T-helper 2 cell treated with Interferon-gamma antibody and Interleukin-4, amounts not matched to agents 5 μg/mL and 100 μg/mL, for 36 hours (primary cell): ENCODE measurements at regions not wholly inside any gene's neighbourhood (a gene's known extent, or its start where the extent isn't known, plus 50 kb on each side); places are given as distances from the start of the nearest gene placed in this dataset.

Experiments used
- DNase-seq: peaks from one replicate; pipeline ENCODE4 v3.0.0; 2021; ENCODE audit warnings: low spot score
- H3K27ac Mint-ChIP-seq: one replicate; pipeline ENCODE4 v1.8.0; 2021; ENCODE audit warnings: mild to moderate bottlenecking, mixed read lengths
- H3K27me3 Mint-ChIP-seq: one replicate; pipeline ENCODE4 v1.8.0; 2021; ENCODE audit warnings: low read depth, mixed read lengths
- H3K36me3 Mint-ChIP-seq: one replicate; pipeline ENCODE4 v1.8.0; 2021; ENCODE audit warnings: low read depth, mixed read lengths
- H3K4me1 Mint-ChIP-seq: one replicate; pipeline ENCODE4 v1.8.0; 2021; ENCODE audit warnings: low read depth, mixed read lengths
- H3K4me3 Mint-ChIP-seq: one replicate; pipeline ENCODE4 v1.8.0; 2022; ENCODE audit warnings: mild to moderate bottlenecking, moderate library complexity, mixed read lengths
- H3K9me3 Mint-ChIP-seq: one replicate; pipeline ENCODE4 v1.8.0; 2021; ENCODE audit warnings: mixed read lengths

DNA sequence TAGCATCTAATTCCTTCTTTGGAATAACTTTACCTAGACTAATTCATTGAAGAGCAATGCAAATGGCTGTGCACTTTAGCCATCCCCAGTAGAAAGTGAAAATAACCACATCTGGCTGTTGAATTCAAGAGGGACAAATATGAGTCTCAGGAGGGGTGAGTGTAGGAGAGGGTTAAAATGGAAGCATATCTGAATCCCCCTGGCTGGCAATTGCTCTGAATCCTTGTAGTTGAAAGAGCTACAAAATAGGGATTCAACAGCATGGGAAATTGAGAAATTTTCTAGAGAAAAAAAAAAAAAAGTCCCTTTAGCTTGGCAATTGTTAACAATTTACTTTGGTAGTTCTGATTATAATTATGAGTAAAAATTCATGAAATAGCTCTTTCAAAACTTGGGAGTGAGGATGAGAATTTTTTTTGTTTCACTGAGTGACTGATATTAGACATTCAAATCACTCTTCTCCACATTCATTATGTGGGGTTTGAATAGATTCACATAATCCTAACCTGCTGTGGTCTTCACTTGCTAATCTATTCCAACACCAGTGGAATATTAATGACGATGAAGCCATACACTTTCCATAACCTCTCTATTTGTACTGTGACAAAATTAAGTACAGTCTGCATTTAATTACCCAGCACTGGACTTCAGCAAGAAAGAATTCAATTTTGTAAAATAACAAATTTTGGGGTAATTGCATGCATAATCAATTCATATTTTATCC is 569.0 kb upstream of the MCTP2 start:
- no peaks in the 10 kb centered on the region for H3K9me3 Mint-ChIP-seq
- no peaks in the 10 kb centered on the region for H3K36me3 Mint-ChIP-seq
- no peaks in the 10 kb centered on the region for H3K4me1 Mint-ChIP-seq
- DNase-seq = no peak
- no peak overlapping the region for H3K4me3 Mint-ChIP-seq
- H3K27ac Mint-ChIP-seq = no peak overlapping the region
- H3K27me3 Mint-ChIP-seq = no peaks in the 10 kb centered on the region

DNA sequence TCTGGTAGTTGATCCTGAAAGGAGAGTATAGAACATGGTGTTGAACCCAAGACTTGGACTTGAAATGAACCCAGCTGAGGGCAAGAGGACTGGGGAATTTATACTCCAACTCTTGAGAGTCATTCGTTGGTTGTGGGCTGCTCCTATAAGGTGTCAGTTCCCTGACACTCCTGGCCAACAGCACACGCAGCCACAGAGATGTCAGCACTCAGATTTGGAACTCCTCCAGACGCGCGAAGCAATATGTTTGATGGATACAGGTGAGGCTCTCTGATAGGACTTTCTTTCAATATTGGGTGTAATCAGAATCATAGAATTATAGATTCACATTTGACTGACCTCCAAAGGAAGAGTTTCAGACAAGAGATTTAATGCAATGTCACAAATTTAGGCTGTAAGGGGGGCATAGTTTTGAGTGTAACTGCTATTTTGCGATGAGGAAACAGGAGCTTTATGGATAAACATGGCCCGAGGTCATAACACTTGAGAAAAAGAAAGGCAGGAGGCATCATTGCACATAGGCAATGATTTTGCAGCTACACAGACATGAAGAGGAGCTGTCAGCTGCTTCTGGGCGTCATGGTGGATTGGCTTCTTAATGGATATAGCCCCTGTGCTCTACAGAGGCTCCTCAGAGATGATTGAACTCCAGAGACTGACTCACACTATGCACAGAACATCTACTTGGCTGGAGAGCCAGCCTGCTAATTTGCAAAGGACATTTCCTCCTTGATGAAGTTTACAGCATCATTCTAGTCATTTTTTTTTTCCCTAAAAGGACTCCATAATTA is 569.2 kb upstream of the RGMA start:
- H3K9me3 Mint-ChIP-seq = no peaks in the 10 kb centered on the region
- no peaks in the 10 kb centered on the region for H3K27me3 Mint-ChIP-seq
- no peak overlapping the region for H3K27ac Mint-ChIP-seq
- H3K4me3 Mint-ChIP-seq = no peak overlapping the region
- no peak for DNase-seq
- H3K4me1 Mint-ChIP-seq = no peaks in the 10 kb centered on the region
- H3K36me3 Mint-ChIP-seq = no peaks in the 10 kb centered on the region

DNA sequence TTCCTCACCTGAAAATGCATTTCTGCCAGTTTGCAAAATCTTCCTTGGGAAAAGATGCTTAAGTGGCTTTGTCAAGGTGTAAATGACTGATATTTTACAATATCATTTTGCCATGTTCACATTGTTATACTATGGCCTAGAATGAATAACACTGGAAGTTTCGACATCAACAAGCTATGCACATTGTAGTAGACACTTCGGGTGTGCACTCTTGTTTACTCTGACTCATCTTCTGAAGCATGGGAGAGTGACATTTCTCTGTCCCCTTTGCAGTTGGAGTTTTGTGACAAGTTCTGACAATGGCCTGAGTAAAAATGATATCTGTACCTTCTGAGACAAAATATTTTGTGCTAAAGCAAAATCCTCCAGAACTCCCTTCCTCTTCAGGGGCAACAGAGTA is 567.0 kb upstream of the RGMA start:
- H3K36me3 Mint-ChIP-seq = no peaks in the 10 kb centered on the region
- no peaks in the 10 kb centered on the region for H3K9me3 Mint-ChIP-seq
- no peak overlapping the region for H3K27ac Mint-ChIP-seq
- no peaks in the 10 kb centered on the region for H3K27me3 Mint-ChIP-seq
- DNase-seq = no peak
- H3K4me3 Mint-ChIP-seq = no peak overlapping the region
- no peaks in the 10 kb centered on the region for H3K4me1 Mint-ChIP-seq

DNA sequence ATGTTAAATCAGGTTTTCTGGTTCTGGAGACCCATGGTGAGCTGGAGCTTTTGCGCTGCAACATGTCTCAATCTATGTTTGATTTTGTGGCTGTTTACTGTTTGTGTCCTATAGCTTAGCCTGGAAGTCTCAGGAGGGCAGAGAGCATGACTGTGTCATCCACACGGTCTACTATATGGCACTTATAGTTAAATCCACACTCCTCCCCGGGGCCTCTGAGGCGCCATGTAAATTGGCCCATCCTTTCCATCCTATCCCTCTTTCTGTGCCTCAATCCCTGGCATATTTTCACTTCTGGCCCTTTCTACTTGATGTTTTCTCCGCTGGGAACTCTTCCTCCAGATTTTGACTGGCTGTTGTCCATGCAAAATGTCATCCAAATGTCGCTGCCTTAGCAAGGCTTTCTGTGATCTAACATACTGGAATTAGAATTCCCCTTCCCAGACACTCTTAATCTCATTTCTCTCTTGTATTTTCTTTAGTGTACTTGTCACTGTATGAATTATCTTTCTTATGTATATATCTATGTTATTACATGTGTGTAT is 560.8 kb upstream of the RGMA start:
- no peaks in the 10 kb centered on the region for H3K27me3 Mint-ChIP-seq
- no peak overlapping the region for H3K4me3 Mint-ChIP-seq
- H3K36me3 Mint-ChIP-seq = no peaks in the 10 kb centered on the region
- no peaks in the 10 kb centered on the region for H3K9me3 Mint-ChIP-seq
- H3K4me1 Mint-ChIP-seq = no peaks in the 10 kb centered on the region
- DNase-seq = no peak
- no peak overlapping the region for H3K27ac Mint-ChIP-seq

DNA sequence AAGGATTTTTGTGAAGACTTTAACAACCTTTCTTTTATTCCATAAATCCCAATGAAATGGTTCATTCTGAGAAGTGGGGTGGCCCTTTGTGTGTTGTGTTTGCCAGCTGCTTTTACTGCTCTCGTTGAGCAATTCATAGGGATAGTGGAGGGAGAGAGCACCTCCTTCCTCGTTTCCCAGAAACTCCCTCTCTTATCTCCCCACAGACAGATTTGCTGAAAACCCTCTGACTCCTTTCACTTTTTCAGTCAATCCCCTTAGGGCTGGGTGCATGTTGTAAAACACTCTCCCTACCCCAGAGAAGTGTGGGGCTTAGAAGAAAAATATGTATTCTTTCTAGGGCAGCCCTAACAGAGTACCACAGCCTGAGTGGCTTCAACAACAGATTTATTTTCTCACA is 557.2 kb upstream of the RGMA start:
- Mint-ChIP-seq H3K9me3 (no peaks in the 10 kb centered on the region), H3K4me3 (no peak overlapping the region), H3K36me3 (no peaks in the 10 kb centered on the region), H3K4me1 (no peaks in the 10 kb centered on the region), H3K27ac (no peak overlapping the region), H3K27me3 (no peaks in the 10 kb centered on the region)
- DNase-seq = no peak

DNA sequence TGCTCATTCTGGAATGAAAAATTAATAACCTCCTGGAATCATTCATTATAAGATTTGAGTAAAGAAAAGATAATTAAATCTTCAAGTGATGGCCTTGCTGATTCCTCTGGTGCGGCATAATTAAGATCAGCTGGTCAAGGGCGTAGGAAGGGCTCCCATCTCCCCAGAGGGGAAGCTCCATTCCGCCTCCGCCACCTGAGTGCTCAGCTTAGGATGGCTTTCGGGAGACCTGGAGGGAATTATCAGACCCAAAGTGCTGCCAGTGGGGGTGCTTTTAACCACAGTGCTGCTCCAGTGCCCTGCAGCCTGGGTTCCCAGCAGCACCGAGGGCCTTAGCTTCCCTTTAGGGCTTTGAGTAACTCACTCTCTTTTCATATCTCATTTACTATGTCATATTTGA is 556.6 kb upstream of the RGMA start:
- H3K9me3 Mint-ChIP-seq = no peaks in the 10 kb centered on the region
- no peaks in the 10 kb centered on the region for H3K27me3 Mint-ChIP-seq
- H3K36me3 Mint-ChIP-seq = no peaks in the 10 kb centered on the region
- H3K4me3 Mint-ChIP-seq = no peak overlapping the region
- H3K27ac Mint-ChIP-seq = no peak overlapping the region
- no peak for DNase-seq
- no peaks in the 10 kb centered on the region for H3K4me1 Mint-ChIP-seq

DNA sequence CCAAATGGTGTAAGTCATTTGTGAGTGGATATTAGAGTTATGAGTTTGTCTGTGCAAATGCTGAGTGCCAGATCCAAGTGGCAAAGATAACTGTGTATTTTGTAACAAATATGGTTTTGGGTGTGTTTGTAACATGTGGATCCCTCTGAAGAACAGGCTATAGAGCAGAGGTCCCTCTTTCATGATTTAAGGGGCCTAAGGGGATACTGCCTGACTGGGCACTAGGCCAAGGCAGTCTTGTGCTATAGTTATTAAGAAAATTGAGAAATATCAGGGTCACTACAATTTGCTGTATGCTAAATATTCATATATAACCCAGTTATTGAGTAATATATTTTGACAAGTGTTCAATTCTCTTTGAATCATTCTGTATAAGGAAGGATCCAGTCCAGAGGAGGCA is 555.6 kb upstream of the RGMA start:
- Mint-ChIP-seq H3K4me3 (no peak overlapping the region), H3K27me3 (no peaks in the 10 kb centered on the region), H3K4me1 (no peaks in the 10 kb centered on the region), H3K36me3 (no peaks in the 10 kb centered on the region), H3K27ac (no peak overlapping the region), H3K9me3 (no peaks in the 10 kb centered on the region)
- DNase-seq = no peak

DNA sequence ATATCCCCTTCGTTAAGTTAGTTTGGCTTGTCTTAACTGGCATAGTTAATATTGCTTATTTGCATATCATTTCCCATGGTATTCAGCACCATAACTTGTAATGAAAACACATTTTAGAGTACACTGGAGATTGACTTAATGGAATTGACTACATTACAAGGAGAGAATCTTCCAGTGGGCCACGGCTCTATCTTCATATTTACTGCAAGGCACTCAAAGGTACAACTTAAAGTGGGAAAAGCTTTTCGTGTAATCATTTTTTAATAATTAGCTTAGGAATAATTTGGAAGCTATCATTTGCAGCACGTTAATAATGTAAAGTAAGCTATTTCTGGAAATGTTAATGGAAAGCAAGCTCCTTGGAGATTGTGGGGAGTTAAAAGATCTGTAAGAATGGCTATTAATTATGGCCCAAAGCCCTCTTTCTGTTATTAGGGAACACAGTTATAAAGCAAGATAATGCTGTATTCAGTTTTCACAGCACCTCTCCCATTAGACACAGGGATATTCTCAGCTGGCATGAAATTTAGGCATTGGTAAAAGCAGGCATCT is 551.5 kb upstream of the RGMA start:
- Mint-ChIP-seq H3K27me3 (no peaks in the 10 kb centered on the region), H3K36me3 (no peaks in the 10 kb centered on the region), H3K27ac (no peak overlapping the region), H3K9me3 (no peaks in the 10 kb centered on the region), H3K4me3 (no peak overlapping the region), H3K4me1 (no peaks in the 10 kb centered on the region)
- no peak for DNase-seq

DNA sequence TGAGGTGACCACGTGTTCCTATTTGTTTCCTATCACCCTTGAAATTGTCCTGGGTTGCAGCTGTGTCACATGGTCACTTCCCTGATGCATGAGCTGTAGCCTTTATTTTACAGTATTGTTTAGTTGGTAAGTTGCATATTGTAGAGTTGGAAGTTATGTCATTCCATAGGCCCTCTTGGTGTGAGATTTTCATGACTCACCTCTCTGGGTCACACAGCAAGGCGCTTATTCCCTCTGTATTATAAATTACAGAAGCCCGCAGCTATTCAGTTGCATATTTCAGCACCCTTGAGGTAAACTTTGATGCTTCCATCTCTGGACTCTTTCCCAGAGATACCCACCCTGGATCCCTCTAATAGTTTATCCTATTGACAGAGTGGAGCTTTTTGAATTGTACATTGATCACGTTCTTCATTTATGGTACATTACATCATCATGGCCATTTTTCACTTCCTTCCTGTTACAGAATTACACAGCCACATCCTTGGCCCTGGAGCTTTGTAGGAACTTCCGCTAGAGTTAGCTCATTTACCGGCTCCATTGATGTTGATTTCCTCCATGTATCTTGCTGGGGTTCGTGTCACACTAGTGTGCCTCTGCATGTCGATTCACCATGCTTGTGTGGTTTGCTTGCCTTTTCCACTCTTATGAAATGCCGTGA is 543.1 kb upstream of the RGMA start:
- H3K4me1 Mint-ChIP-seq = no peaks in the 10 kb centered on the region
- DNase-seq = no peak
- no peaks in the 10 kb centered on the region for H3K36me3 Mint-ChIP-seq
- no peaks in the 10 kb centered on the region for H3K27me3 Mint-ChIP-seq
- H3K27ac Mint-ChIP-seq = no peak overlapping the region
- H3K4me3 Mint-ChIP-seq = no peak overlapping the region
- no peaks in the 10 kb centered on the region for H3K9me3 Mint-ChIP-seq

DNA sequence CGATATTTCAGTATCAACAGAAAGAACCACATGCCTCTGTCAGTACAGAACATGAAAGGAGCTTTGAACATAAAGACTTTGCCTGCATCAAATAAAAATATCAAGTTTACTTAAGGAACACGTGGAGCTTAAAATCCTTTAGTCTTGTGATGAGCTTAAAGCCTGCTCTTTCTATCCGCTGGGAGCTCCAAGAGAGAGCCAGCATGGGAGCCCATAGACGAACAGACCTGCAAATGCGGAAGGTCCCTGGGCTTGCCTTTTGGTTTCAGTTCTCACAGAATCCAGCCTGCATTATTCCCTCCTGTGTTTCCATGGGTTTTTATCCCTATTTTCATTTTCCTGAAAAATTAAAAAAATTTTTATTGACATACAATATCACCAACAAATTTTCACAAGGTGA is 530.6 kb upstream of the RGMA start:
- Mint-ChIP-seq H3K27me3 (peaks cover 3% of the 10 kb centered on the region), H3K36me3 (no peaks in the 10 kb centered on the region), H3K4me3 (no peak overlapping the region), H3K9me3 (no peaks in the 10 kb centered on the region), H3K4me1 (no peaks in the 10 kb centered on the region), H3K27ac (no peak overlapping the region)
- DNase-seq = no peak

DNA sequence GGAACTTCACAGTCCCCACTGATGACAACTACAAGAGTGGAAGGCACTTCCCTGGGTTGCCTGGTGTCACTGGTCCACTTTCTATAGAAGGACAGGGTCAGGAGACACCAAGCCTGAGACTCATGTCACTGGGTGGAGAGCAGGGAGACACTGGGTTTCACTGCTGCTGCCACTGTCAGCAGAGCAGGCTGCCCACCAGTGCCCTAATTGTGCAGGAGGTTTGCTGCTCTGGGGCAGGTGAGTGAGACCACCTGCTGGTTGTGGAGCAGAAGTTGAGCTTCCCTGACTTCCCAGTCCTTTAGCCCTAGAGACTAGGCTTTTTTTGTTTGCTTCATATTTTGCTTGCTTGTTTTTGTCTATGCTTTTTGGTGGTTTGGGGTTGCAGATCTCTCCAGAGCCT is 528.4 kb upstream of the RGMA start:
- Mint-ChIP-seq H3K36me3 (no peaks in the 10 kb centered on the region), H3K27me3 (peaks cover 3% of the 10 kb centered on the region), H3K27ac (no peak overlapping the region), H3K9me3 (no peaks in the 10 kb centered on the region), H3K4me1 (no peaks in the 10 kb centered on the region), H3K4me3 (no peak overlapping the region)
- DNase-seq = no peak

DNA sequence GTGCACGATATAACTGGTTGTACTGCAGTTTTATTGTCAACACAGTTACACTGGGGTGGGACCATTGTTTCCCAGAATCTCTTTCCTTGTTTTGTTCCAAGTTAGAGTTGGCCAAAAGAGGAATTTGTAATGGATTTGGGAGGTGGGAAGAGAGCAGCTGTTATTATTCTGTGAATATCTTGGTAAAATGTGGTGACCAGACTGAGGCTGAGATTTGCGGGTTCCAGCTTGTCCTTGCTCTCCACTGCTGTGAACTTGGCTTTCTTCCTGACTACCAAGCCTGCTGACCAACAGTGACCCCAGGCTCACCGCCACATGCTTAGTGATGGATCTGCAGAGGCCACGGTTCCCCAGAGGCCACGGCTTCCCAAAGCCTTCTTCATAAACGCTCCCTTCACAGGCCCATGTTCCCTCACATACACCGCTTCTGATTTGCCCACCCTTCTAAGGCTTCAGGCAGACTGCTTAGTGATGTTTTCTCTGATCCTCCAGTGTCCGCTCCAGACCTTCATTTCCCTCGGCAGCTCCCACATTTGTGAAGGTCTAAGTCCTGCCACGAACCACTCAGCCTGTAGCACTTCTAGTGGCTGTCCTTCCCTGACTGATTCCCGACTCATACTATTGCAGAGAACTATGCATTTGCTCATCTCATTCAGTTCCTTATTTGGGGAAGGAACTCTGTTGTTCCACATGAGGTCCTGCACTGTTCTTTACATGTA is 525.5 kb upstream of the RGMA start:
- no peak overlapping the region for H3K27ac Mint-ChIP-seq
- H3K4me3 Mint-ChIP-seq = no peak overlapping the region
- DNase-seq = no peak
- no peaks in the 10 kb centered on the region for H3K9me3 Mint-ChIP-seq
- no peaks in the 10 kb centered on the region for H3K36me3 Mint-ChIP-seq
- H3K4me1 Mint-ChIP-seq = no peaks in the 10 kb centered on the region
- peaks cover 3% of the 10 kb centered on the region for H3K27me3 Mint-ChIP-seq

DNA sequence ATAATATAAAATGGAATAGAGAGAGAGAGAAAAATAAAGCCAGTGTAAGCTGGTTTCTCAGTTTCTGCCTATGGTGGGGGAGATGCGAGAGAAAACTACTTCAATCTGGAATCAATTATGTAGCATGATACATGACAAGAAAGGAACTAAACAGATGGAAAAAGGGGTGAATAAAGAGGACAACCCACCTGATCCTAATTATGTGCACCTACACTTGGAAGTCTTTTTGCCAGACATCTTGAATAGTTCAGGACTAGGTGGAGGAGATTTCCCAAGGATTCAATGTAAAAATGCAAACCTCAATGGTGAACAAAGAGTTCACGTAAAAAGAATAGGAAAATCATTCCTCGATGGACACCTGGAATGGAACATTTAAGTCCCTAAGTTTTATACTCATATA is 524.4 kb upstream of the RGMA start:
- H3K9me3 Mint-ChIP-seq = no peaks in the 10 kb centered on the region
- peaks cover 3% of the 10 kb centered on the region for H3K27me3 Mint-ChIP-seq
- no peaks in the 10 kb centered on the region for H3K4me1 Mint-ChIP-seq
- no peak overlapping the region for H3K27ac Mint-ChIP-seq
- H3K4me3 Mint-ChIP-seq = no peak overlapping the region
- no peaks in the 10 kb centered on the region for H3K36me3 Mint-ChIP-seq
- no peak for DNase-seq
